ENCODE measurements at regions not wholly inside any gene's neighbourhood (a gene's known extent, or its start where the extent isn't known, plus 50 kb on each side); places are given as distances from the start of the nearest gene placed in this dataset.

DNA sequence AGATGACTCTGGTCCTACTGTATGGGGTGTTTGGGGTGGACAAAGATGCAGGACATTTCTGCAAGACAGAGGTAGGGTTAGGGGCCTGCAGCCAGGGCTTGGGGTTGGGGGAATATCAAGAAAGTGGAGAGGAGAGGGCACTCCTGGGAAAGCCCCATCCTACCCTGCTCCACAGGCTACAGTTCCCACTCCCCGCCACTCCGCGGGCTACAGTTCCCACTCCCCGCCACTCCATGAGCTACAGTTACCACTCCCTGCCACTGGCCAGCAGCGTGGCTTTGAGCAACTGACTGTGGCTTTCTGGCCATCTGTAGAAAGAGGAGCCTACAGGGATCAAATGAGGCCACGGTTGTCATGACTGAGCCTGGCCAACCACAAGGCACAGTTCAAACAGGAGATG, 93.8 kb upstream of the GRIK3 start:
- DNase-seq (ENCODE audit: low read depth): no peak

DNA sequence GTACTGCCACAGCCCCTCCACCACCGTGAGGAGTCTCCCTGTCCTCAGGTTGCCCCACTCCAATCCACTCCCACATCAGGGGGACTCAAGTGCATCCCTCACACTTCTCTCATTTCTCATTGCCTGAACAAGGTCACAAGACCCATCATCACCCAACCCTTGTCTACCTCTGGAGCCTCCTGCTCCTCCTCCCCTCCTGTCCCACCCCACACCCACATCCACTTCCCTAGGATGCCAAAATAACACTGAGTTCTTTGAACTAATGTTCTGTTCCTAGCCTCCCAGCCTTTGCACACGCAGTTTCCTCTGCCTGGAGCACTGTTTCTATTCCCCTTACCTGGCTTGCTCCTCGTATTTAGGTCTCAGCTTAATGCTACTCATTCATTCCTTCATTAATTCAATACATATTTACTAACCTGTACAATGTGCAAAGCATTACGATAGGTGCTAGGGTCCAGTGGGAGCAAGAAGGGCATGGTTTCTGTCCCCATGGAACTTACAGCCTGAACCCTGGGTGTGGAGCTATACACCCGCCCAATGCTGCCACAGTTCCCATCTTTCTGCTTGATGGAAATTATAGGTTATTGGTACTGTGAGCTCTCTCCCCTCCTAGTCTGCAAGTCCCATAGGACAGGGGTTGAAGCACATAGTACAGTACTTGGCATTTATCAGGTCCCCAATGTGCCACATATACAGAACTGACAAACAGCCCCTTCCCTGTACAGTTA, 96.1 kb upstream of the GRIK3 start:
- DNase-seq (ENCODE audit: low read depth): no peak

DNA sequence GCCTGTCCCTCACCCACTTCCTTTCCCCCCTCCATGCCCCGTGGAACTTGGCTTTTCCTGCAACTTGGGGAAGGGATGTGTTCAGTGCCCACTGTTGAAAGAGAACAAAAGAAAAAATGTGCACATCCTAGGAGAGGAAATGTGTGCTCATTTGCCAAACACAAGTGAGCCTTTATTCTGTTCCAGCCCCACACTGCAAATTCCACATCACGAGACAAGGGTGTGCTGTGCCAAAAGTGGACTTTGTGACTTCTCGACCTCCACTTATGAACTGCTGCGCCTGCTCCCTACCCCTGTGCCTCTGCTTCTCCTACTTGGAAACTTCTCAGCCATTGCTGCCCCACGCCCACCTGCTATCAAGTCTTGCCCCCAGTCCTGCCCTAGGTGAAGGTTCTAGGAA, 97.0 kb upstream of the GRIK3 start:
- no peak for DNase-seq (ENCODE audit: low read depth)

DNA sequence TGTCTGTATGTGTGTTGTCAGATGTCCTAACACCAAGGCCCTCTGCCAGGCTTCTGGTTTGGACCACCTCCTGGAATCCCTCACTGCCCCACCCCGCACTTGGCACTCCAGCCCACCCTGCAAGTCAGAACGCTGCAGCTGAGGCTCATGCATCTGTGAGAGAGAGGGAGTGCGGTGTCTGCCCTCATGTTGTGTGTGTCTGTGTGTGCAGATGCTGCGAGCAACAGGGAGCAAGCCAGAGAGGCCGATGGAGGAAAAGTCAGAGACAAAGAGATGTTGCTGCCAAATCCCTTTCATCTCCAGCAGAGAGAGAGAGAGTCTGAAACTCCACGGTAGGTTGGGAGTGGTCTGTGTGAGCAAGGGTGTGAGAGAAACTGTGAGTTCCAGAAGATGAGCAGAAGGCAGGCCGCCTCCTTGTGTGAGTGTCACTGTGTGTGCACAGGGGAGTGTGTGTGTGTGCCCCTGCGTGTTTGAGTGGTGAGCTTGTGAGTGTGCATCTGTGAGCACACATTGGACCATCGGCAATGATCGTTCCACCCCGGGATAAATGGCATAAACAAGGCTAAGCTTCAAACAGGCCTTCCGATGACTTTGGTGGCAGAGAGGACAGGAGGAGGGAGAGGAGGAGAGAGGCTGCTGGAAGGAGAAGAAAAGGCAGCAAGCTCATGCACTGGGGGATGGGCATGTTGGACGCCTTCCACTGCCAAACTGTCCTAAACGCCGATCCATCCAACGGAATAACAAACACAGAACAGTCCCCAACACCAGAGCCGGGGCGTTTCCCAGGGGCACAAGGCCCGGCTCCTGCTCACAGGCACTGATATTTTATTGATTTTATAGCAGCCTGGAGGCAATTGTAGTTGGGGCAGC, 99.2 kb upstream of the GRIK3 start:
- DNase-seq (ENCODE audit: low read depth): no peak

DNA sequence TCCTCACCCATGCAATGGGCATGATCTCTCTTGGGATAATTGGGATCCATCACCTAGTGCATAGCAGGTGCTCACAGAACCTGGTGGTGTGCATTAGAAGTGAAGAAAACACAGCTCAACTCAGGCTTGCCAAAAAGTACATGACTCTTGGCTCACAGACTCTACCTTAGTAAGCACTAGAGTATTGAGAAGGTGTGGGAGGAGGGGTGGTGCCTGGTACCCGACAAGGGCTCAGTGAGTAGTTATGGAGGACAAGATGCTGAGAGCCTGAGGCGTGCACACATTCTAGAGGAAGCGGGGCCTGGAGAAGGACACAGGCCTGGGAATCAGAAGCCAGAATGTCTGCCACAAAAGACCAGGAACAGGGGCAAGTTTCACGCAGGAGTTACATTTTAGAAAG, 100.3 kb upstream of the GRIK3 start:
- DNase-seq (ENCODE audit: low read depth): no peak

DNA sequence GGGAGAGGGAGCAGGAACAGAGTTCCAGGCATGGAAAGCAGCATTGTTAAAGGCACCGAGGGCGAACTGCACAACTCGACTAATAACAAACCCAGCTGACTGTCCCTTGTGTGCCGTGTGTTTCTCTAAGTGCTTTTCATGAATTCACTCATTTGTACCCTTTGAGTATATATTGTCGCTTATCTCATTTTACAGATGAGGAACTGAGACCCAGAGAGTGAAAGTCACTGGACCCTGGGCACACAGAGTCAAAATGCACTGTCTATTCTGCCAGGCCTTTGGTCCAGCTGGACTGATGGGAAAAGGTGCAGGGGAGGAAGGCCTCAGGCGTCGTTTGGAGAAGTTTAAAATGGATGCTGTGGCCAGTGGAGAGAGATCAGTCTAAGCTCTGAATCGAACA, 100.7 kb upstream of the GRIK3 start:
- no peak for DNase-seq (ENCODE audit: low read depth)

DNA sequence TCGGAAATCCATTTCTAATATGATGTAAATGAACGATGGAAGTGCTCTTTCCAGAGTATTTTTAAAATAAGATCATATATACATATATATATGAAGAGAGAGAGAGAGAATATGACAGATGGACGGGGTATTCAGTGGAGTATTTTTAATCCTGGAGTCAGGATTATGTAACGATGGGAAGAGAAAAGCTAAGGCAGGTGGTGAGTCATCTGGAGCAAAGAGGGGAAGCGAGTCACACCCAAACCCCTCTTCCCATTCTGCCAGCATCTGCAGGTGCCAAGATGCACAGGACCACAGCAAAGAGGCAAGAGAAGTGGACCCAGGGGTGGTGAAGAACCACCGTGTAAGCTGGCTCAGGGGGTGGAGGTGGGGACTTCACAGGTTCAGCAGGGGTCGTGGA, 102.7 kb upstream of the GRIK3 start:
- no peak for DNase-seq (ENCODE audit: low read depth)

DNA sequence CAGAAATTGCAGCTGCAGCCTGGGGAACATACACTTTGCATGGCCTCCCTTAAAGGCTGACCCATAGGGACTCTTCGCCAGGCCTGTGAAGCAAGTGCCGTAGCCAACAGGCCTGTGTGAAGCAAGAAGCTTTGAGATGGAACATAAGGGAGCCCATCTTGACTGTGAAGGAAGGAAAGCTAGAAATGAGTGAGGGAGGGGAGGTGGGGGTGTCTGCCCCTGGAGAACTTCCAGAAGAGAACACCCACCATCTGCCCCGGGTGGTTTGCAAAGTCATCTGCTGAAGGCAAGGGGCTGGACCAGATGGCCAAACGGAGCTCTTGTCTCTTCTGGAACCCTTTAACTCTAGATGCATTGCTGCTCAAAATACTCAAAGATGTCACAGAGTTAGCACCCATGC, 103.3 kb upstream of the GRIK3 start:
- DNase-seq (ENCODE audit: low read depth): no peak

DNA sequence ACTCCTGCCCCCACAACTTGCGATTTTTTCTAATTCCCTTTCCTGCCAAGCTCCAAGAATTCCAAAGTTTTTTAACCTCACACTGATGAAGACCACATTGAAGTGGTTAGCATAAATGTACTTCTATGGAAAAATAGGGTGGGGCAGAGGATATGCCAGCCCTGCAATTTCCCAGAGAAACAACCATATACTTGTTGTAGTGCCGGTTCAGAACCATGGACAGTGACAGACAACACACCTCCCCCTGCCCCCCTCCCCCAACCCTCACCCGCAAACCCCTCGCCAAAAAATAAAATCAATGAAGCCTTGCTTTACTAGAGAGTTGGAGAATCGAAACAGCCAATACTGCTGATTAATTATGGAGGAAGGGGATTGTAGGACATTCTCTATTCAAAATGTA, 109.5 kb upstream of the GRIK3 start:
- DNase-seq (ENCODE audit: low read depth): no peak

DNA sequence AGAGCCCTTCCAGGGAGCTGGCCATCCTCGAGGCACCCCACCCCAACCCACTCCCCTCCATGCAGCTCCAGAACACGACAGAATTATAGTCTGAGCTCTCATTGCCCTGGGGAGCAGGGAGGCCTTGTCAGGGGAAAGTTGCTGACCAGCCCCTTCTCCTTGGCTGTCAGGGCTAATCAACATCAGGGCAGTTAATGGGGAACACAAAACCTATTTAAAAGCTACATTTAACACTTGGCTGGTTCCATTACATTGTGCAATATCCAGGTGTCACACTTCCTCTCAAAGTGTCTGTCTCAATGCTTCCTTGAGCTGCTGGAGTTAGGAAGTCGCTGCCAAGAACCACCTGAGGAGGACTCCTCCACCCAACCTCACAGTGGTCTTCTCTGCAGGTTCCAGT, 111.8 kb upstream of the GRIK3 start:
- no peak for DNase-seq (ENCODE audit: low read depth)

DNA sequence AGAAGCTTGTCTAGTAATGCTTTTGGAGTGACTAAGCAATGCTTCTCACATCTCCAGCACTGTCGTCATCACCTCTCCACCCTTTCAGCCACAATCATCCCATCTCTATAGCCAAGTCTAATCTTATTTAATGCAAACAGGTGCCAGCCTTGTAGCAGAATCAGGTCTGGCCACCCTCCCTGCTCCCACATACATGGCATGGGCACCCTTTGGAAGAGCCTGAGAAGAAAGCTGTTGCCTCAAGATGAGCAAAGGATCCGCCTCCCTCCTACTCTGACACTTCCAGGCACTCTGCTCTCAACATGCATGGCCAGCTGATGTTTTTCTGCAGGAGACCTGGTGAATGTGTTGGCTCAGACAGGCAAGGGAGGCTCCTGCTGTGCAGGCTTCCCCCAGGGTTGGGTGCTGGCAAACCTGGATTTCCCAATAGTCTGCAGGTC, 113.1 kb upstream of the GRIK3 start:
- DNase-seq (ENCODE audit: low read depth): no peak

DNA sequence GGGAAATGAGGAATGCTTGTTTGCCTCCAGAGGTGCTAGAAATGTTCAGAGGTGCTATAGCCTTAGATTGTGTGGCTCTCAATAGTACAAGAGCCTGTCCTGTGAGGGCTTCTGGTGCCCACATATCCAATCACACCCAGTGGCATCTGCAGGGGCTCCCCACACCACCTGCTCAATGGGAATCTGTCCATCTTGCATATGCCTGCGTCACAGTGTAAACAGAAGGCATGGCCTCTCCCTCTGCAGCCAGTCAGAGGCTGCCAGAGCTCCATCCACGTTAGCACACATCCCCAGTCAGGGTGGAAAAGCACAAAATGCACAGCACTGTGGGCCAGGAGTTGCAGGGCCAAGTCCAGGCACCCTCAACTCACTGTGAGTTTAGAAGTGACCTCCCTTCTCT, 113.6 kb upstream of the GRIK3 start:
- DNase-seq (ENCODE audit: low read depth): no peak

DNA sequence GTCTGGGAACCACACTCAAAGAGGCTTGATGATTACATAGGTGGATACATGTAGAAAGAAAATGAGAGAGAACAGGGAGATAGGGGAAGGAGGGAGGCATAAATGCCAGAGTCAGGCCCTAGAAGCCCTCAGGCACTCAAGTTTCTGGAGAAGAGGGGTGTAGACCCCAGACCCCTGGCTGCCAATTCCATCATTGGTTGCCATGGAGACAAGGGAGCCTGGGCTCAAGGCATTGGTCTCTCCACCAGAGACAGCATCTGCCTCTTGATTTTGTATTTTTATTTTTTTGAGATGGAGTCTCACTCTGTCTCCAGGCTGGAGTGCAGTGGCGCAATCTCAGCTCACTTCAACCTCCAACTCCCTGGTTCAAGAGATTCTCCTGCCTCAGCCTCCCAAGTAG, 114.3 kb upstream of the GRIK3 start:
- DNase-seq (ENCODE audit: low read depth): no peak

DNA sequence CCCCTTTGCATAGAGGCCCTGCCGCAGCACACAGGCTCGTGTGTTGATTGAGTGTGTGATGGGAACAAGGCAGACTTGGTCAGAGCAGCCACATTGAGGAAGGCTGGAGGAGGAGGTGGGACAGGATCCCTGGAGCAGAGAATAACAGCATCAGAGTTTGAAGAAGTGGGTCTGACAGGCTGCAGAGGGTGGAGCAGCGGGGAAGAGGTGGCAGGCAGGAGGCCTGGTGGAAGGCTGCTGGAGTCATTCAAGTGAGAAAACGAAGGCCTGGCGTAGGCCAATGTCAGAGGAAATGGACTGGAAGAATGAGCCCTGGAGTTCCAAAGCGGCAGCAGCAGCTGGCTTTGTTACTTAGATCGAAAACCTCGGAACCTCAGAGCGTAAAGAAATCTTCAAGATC, 115.0 kb upstream of the GRIK3 start:
- DNase-seq (ENCODE audit: low read depth): no peak

DNA sequence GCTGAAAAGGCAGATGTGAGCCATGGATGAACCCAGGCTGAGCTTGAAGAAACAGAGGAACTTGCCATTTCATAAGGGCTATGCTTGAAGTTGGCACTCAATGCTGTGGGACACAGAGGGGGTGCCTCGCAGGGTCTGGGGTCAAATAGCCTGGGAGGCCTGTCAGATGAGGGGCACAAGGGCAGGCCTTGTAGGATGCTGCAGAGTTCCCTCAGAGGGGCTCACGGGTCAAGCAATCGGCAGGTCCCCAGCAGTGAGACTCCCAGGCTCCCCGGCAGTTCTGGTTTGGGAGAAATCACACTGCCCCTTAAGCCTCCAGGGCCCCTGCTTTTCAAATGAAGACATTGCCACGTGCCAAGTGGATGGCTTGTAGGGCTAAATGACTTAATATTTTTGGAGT, 116.7 kb upstream of the GRIK3 start:
- DNase-seq (ENCODE audit: low read depth): no peak

DNA sequence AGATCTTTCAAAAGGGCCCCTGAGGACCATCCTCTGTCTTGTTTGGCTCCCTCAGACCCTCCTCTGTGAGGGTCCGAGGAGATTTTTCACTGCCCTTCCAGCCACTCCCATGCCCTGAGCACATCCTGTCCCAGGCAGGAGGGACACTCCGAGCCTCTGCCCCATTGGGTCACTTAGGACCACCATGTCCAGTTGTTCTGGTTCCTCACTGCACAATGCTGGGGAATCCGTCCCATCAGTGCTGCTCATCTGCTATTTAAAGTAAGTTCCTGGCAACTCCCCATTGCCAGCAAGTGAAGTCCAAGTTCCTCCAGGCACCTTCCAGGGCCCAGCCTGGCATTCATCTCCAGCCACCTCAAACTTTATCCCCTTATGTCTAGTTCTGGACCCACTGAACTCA, 117.5 kb upstream of the GRIK3 start:
- DNase-seq (ENCODE audit: low read depth): no peak

DNA sequence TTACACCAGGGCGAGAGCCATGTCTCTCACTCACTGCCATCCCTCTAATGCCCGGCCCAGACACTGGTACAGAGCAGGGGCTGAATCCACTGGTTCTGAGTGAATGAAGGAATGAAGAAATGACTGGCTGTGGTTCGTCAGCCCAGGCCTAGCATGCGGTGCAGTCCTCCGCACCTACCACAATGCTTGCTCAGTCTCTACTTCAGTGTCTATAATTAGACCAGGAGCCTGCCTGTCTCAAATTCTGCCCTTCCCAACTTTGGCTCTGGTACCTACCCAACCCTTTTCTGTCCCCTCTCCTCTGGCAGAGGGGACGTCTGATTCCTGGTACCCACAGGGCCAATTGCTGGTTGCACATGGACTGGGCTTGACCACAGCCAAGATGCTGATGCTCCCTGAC, 118.2 kb upstream of the GRIK3 start:
- DNase-seq (ENCODE audit: low read depth): no peak

DNA sequence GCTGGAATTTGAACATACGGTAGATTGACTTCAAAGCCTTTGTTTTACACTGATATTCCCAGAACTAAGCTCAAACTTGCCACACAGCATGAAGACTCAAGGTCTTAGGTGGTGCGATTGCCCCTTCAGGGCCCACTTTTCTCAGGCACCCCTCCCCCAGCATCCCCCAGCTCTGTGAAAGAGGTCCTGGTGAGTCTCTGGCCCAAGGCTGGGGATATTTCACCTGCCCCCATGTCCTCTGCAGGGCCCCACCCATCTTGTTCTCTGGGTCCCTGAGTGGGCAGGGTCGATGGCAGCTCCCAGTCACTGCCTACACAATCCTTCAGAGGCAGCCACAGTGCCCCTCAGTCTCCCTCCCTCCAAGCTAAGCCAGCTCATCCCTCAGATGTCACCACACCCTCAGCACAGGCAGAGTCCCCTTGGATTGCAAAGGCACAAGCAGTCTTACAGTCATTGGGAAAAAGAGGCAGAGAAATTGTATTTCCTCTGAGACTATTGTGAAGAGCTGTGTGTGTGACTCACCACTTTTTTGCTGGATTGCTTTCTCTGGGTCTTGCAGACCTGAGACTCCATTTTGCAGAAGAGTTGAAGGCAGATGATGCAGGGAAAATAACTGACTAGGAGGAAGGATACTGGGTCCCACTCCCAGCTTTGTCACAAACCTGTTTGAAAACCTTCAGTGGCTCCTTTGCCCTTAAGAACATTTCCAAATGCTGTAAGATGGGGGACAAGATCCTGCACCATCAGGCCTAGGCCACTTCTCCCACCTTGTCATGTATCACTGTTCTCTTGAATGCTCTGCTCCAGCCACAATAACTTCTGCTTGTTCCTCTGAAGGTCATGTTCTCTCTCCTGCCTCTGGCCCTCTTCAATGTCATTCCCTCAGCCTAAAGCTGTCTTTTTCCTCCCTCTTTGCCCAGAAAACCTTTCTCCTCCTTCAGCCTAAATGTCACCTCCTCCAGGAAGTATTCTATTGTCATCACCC, 119.1 kb upstream of the GRIK3 start:
- no peak for DNase-seq (ENCODE audit: low read depth)

DNA sequence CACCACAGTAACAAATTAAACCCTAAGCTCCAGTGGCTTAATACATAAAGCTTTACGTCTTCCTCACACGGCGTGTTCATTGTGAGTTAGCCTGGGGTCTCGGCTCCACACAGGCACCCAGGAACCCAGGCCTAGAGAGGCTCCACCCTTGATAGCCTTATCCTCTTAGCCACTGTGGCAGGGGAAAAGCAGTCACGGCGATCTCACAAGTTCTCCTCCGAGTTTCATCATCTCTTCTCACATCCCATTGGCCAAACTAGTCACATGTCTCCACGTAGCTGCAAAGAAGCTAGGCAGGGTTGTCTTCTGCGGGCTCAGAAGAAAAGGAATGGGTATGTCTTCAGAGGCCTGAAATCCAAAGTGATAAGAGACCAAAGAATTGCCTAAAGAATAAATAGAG, 122.3 kb upstream of the GRIK3 start:
- no peak for DNase-seq (ENCODE audit: low read depth)

DNA sequence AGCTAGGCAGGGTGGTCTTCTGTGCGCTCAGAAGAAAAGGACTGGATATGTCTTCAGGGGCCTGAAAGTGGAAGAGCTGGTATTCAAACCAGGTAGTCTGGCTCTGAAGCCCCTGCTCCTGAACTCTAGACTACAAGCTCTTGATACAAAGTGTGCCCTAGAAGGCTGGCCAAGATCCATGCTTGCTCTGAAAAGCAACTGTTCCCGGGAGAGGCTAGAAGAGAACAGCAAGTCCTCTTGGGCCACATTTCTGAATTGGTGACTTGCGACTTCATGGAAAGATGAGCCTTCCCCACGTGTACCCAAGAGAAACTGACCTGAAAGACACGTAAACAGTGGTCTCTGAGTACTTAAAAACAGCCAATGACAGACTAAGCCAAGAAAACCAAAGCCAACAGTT, 123.3 kb upstream of the GRIK3 start:
- no peak for DNase-seq (ENCODE audit: low read depth)

DNA sequence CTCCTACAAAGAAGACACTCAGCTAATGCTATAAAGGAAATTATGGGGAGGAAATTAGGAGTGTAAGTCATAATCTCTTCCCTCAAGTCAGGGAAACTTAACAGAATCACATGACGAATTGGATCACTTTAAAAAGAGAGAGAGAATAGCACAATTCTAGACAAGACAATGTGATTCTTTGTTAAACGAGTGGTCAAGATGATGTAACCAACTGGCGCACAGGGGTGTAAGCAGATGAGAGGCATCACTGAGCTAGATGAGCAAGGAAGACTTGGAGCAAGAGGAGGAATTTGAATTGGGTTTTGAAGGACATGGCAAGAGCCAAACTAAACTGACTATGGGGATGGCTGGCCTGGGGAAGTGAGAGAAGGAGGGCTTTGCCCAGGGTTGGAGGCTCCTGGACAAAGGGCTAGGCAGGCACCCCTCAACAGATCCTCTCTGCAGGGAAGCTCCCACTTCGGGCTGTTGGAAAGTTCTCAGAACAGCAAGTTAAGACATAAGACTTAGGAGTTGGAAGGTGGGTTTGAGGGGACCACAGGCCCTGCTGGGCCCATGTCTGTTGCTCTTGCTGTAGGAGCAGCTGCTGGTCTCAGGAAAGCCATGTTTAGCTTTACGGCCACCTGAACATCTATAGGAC, 123.9 kb upstream of the GRIK3 start:
- no peak for DNase-seq (ENCODE audit: low read depth)

DNA sequence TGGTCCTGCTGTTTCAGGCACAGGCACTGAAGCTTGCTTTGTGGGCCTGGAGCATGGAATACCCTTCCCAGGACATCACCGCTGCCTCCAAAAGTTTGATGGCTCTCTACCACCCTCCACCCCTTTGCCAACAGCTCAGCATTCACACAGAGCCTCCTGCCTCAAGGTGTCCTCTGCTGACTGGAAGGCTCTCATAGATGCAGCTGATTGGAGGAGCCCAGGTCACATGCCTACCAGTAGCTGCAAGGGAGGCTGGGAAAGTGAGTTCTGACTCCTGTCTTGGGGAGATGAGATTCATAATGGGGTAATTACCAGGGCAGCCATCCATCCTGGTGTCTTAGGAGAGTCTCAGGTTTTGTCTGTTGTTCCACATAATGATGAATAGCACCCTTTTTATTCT, 124.8 kb upstream of the GRIK3 start:
- DNase-seq (ENCODE audit: low read depth): no peak

Data from M059J (cell line).